GM03348 (cell line): ENCODE measurements at regions not wholly inside any gene's neighbourhood (a gene's known extent, or its start where the extent isn't known, plus 50 kb on each side); places are given as distances from the start of the nearest gene placed in this dataset.

Experiments used
- DNase-seq: peaks from one replicate; pipeline ENCODE4 v3.0.0; 2012; ENCODE audit warnings: low spot score

DNA sequence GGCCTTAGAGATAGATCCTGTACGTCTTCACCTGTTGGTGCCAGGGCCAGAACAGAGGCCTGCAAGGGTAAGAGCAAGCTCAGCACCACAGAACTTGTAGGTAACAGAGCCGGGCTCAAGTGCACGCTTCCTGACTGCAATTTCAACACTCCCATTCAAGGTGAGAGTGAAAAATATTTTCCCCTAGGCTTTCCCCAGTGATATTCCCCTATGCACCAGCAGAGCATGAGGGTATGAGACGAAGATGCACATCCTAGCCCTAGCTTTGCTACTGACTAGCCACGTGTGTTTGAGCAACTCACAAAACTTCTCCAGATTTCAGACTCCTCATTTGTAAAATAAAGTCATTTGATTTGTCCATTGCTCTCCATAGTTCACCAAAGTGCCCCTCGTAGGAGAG is 411.6 kb downstream of the ZNF521 start:
- no peak for DNase-seq

DNA sequence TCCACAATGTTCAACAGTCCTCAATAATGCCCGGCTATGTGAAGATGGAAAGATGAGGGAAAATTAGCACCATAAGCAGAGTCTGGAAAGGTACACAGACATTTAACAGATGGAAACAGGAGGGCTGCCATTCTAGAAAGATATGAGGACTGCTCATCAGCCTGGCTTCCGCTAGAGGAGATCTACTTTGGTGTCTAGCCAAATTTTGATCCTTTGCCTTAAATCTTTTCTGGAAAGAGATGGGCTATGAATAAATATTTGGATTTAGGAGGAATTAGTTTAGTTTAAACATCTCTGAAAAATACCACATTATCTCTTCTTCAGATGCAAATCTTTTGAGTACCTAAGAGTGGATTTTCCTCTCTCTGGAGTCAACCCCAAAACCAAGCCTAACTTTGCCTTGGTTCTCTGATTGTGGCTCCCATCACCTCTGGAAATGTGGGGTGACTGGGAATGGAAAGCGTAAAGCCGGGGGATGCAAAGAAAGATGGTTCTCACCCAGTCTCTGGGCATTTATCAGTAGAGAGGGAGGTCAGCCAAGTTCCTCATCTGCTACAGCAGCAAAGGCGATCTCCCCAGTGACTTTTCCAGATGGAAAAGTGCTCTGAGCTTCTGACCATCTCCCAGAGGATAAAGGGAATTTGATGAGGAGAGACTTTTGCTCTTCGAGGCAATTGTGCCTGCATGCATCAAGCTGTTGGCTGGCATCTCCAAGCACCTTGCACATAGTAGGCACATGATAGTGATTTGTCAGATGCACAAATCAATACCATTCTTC is 410.6 kb downstream of the ZNF521 start:
- no peak for DNase-seq

DNA sequence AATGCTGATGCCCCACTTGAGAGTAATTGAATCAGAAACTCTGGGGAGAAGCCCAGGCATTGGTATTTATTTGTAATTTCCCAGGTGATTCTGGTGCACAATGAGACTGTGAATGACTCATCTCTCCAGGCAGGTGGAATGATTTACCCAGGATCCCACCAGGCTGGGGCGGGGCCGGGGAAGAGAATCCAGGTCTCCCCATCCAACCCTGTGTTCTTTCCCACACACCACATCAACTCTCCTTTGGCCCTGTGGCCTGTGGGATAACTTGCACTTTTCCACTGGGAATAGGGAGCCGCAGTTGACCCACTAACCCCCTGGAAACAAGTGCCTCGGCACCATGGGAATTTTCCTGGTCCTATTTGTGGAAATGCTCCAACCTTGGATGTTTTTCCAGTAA is 409.8 kb downstream of the ZNF521 start:
- no peak for DNase-seq

DNA sequence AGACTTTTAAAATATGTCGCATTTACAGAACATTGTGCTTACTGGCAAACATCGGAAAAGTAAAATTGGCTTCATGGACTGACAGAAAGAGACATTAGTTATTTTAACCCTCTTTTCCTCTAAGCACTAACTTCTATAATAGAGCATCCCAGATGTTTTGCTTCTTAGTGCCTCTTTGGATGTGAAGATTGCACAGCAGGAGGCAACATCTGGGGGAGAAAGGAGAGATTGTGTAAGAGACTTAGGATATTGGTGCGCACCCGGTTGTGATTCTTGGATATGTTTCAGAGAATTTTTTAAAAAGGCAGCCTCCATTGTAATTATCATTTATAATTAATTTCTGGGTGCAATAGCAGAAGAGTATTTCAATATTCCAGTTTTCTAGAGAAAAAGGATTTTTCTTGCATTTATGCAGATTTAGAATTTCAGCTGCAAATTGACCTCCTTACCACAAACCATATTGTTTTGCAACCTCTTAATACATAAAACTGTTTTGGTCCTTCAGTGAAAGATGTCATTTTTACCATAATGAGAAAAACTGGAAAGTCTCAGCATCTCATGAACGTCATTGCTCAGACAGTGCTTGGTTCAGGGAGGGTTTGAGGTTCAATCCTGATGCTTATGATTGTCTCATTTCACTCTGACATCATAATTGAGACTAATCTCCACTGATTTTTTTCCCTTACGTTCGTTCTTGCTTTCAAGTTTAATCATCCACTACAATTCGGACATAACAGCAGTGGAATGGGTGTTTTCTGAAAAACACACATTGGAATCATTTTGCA is 404.3 kb downstream of the ZNF521 start:
- DNase-seq, result no peak

DNA sequence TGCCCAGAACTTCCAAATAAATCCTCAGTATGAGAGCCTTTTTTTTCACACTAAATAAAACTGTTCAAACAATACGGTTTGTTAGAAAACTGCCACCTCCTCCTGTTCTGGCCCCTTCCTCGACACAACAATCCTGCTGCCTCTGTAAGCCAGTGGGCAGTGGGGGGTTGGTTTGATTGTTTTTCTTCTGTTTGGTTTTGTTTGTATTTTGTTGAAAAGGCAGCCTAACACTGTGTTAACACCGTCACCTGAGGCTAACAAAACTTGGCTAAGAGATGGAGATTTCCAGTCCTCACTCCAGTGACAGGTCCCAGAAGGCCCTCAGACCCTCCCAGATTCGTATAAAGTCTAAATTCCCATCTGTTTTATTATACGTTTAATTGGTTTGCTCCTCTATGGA is 402.1 kb downstream of the ZNF521 start:
- DNase-seq, result no peak

DNA sequence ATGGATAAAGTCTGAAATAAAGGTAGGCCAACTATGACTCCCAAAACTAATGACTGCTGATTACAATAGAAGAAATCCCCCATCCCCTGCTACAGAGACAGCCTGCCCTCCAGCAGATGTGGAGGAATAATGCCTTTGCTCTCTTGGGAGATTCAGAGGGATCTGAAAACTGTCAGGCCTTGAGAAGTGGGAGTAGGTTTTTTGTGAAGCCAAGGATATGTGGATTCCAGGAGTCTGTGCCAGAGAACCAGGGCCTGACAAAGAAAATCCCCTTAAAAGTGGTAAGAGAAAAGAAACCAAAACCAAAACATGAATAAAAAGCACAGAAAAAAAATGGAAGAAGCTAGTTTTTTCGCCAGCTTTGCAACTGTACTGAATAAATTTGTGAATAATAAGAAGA is 397.6 kb downstream of the ZNF521 start:
- no peak for DNase-seq

DNA sequence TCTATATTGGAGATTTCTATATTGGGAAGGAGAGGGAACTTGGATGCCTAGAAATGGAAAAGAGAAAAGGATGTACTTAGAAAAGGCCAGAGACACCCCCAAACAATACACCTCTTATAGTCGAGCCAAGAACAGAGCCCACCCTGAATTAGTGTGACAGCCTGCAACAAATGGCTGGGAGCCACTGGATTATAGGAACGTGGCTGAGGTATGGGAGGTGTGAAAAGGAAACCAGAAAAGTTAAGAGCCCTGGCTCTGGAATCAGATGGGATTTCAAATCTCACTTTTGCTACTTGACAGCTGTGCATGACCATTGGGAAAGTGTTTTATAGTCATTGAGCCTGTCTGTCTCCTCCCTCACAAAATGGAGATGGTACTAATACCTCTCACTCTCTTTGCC is 394.0 kb downstream of the ZNF521 start:
- no peak for DNase-seq

DNA sequence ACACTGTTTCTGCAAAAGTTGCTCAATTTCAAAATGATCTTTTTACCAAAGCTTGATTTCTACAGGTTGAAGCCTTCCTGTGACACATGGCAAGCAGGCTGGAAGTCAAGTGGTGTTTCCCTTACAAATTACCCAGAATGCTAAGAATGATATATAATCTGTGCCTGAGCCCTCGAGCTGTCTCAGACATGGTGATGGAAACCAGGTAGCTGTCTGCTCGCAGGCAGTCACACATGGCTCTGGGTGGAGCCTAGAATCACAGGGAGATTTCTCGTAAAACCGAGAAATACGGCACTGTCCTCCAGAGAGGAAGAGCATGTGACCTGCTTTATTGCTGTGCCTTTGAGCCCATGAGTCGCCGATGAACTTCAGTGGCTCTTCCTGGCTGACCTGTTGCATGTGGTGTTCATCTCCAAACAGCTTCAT is 392.9 kb downstream of the ZNF521 start:
- DNase-seq, result no peak

DNA sequence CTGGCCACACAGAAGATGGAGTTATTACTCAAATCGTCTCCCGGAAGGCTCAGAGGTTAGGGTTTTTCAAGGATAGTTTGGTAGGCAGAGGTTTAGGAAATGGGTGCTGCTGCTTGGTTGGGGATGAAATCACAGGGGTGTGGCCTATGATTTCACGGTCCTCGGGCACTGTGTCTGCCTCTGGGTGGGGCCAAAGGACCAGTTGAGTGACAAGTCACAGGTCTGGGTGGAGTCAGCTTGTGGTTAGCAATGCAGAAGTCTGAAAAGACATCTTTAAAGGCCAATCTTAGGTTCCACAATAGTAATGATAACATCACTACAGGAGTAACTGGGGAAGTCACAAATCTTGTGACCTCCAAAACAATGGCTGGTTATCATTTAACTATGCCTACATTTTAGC is 387.8 kb downstream of the ZNF521 start:
- DNase-seq, result no peak

DNA sequence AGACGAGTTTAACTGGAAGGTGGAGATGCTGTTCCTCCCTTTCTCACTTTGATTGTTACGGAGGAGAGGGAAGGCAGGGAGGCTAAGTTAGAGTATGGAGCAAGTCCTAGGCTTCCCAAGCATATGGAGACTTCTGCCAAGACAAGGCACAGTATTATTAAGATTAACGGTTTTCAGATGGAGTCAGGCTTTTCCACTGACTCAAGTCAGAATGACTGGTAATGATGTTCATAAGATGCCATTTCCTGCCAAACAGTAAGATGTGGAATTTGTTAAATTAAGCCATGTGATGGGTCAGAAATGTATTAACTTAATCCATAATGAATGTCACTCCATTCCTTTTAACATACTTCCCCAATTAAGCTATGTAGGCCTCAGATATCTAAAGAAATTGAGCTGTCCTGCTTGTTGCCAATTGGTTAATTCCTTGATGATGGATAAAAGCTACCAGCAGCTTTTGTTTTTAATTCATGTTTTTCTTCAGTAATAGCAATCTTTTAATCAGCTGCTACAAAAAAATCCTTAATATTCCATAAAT is 383.7 kb downstream of the ZNF521 start:
- peak; percentile 44 for DNase-seq

DNA sequence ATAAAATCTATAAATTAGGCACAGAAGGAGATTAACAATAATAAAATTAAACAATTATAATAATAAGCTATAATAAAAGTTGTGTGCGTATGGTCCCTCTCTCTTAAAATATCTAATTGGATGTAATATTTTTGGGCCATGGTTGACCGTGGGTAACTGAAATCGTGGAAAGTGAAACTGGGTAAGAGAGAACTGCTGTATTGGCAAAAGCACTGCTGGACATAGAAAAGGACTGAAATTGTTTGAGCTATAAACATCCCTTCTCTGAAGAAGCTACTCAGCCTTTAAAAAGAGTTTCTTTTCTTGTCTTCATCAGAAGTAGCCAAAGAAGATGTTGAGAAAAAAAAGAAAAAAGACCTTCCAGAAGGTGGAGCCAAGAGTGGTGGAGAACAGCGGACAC is 379.4 kb downstream of the ZNF521 start:
- no peak for DNase-seq

DNA sequence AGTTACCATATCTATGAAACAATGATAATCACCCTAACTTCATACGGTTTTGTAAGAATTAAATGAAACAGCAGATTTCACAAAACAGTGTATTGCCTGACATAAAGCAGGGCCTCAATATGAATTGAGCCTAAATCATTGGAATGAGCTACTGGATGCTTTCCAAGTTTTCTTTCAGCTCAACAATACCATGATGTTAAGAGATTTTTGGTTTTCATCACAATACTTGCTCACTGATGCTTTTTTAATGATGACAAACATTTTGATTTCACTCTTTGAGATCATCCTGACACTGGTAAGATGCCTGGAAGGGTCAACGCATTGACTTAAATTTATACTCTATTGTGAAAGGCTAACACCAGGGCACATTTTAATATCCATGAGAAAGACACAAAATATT is 377.5 kb downstream of the ZNF521 start:
- no peak for DNase-seq

DNA sequence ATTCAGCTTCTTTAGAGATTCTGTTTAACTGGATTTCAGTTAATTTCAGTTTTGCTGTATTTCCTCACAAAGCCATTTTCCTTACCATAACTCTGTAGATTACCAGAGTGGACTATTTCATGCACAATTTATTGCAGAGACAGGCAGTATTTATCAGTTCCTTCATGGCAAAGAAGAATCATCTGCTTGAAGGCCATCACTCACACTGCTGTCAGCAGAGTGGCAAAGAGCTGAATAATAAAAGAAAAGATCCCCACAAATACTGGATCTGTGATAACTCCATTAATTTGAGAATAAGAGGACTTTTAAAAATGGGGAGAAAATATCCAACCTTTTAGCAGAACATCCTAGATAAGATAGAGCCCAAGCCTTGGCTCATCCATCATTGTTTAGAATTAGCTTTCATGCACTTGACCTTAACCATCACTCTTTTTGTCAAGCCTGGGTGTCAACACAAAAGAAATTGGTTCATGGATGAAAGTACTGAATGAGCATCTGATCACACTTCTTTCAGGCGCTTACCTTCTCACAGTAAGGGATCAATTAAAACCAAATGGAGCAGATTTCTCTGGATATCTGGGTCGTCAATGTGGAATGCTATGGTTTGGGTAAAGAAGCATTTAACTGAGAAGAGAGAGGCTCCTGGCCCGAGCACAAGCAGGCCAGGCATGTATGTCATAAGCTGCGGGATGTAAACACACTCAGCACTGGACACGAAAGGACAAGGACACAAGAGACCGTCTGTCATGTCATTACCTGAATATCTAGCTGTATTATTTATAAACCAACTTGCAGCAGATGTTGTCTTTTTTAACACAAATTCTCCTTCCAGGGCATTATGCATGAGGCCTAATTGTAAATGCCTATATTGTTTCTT is 376.2 kb downstream of the ZNF521 start:
- DNase-seq, result no peak

DNA sequence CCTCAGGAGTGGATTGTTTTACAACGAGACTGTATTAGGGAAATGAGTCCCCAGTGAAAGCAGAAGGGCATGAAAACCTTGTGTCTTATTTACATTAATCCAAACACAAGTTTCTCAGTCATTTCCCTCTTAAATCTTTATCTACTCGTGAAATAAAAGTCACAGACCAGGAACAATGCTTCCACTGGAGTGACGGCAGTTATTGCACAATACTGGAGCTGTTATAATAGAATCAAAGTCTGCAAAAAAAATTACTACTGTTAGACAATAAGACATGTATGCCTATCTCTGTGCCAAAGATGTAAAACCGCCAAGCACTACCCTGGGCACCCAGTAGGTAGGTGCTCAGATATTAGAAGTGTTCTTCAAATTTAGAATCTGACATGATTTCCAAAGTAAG is 375.5 kb downstream of the ZNF521 start:
- DNase-seq, result no peak

DNA sequence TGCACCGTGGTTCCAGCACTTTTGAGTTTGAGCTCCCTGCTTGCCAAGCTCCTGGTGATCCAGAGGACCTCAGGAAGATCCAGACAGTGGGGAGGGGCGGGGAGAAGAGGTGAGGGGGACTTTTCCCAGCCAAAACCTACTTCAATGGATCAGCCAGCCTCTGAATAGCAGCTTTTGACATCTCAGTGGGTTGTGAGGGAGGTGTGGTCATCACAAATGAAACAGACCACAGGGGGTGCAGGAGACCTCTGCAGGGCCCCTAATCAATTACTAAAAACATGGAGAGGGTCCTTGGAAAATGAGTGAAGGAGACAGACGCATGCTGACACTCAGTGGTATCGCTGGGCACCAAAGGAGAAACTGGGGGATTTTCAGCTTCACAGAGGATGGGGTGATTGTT is 372.7 kb downstream of the ZNF521 start:
- no peak for DNase-seq

DNA sequence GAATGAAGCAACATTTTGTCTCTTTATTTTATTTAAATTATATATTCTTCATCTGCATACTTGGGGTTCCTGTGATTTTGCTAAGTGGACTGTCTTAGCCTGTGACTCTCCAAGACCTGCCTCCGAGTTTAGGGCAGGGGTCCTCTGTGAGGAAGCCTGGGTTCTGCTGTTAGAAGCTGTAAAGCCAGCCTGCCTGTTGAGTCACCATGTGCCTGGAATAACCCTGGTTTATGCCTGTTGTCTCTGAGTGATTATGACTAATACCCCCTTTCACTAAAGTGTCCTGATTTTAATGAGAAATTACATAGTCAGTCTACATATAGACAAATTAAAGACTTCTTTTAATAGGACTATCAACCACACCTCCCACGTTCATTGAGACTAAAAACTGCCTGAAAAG is 369.1 kb downstream of the ZNF521 start:
- DNase-seq, result peak; percentile 33

DNA sequence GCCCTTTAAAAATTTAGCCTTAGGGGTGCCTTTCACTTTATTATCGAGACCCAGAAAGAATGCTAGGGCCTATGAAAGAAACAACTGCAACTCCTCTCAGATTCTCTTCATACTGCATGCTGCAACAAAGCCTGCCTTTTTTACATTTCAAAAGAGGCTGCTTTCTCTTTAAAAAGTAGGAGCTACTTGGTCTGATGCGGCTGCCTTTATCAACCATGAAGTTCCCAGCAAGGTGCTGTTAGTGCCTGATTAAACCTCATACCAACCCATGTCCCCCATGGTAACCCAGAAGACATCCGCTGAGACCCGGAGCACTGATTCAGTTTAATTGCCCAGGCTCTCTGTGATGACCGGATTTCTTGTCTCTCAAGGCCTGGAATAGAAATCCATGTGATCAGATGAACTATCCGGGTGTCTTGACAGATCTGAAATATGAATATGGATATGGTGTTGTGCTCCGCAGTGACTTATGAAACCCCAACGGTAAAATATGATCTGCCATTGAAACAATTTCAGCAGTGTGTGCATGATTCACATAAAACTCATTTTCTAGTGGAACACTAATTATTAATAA is 368.3 kb downstream of the ZNF521 start:
- no peak for DNase-seq

DNA sequence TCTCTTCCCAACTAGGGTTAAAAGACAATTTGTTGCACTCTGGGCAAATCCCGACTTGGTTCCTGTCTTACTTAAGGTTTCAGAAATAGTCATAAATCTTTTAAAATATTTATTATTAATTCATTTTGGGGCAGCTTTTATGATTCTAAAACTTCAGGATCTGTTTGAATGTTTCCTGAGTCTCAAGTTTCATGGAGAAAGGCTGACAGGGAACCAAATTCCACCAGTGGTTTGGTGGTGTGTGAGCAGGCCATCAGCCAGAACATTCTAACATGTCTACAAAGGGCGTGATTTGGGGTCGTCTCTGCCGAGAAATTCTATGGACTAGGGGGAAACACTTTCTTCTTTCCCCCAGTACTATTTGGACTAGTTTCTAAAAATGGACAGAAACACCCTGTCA is 366.4 kb downstream of the ZNF521 start:
- DNase-seq, result no peak

DNA sequence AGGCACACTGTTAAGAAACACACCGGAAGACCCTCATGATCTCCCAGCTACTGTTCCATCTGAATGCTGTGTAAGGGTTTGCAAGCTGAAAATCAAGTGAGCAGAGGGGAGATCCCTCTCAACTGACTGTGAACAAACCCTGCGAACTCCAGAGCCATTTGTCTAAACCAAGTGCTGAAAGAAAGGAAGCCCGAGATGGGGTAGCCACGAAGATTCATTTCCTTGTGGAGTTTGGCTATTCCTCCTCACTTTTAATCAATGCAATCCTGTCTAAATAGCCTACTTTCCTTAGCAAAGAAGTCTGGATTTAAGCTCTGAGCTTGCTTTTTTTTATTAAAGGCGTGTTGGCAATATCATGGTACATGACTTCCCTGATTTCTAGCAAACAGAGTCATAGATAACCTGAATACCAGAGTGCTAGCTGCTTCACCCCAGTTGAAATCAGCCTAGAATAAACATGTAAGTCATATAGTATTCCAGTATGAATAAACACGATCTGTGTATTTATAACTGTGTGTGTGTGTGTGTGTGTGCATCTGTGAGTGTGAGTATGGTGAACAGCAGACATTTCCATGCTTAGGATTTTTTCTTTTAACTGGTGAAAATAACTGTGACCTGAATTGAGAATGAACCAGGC is 365.2 kb downstream of the ZNF521 start:
- no peak for DNase-seq

DNA sequence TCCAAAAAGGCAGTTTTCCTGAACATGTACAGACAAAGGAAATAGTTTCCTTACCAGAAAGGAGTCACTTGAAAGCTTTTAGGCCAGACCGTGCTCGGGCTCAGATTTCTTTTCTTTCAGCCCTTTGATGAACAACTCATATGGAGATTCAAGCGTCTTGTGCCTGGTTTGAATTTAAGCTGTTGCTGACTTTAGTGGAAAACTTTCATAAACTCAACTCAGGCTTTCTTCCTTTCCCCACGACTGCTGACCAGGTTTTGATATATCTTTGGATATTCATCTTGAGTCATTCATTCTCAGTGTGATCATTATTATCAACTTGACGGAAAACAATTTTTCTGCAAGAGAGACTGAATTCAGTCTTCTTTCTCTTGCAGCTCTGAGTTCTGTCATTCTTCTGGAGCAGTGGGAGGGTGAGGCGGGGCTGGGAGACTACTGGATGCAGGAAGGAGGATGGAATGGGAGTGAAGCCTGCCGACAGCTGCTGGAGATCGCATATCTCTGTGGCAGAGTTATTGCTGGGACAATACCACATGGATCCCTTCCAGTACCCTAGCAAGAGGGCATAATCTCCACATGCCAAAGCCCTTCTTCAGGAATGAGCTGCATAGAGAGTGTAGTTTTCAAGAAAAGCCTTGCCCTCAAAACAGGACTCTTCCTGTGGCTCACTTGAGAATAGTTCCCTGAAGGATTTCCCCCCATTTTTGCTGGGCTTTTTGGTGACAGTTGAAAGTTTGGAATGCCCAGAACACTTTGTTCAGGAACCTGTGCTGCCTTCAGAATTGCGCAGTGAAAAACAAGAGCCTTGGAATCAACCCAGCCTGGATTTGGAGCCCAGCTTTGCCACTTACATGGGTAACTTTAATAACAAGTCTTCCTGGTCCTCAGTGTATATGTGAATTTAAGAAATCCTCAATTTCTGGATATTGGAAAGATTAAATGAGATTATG is 364.4 kb downstream of the ZNF521 start:
- DNase-seq, result peak; percentile 54
